HCT116 (cell line): ENCODE measurements at regions not wholly inside any gene's neighbourhood (a gene's known extent, or its start where the extent isn't known, plus 50 kb on each side); places are given as distances from the start of the nearest gene placed in this dataset.

Experiments
- ATAC-seq: fragments of 200-7000 bp; cut with Tn5 transposase; 2 replicates; pipeline ENCODE4 v1.9.1; 2020; ENCODE audit warnings: mild to moderate bottlenecking, moderate library complexity
- BruUV-seq: library from RNA; stranded (reverse); fragments of 400-500 nt; replicated peaks from 2 replicates; lab custom pipeline; 2021; lab: Mats Ljungman, UMichigan
- CTCF ChIA-PET: fragments of 300-600 bp; sonication (Branson Sonifier 250); formaldehyde crosslinking; loops from one replicate; lab custom pipeline; 2021; ENCODE audit warnings: antibody characterized with exemption; lab: Charles Lee
- POLR2A ChIA-PET: fragments of 300-600, 350-600 bp; sonication (Branson Sonifier 250); formaldehyde crosslinking; loops from one replicate; lab custom pipeline; 2021; ENCODE audit warnings: antibody characterized with exemption; lab: Charles Lee
- RAD21 ChIA-PET, 2 experiments: fragments of 300-600 bp; sonication (Branson Sonifier 250); formaldehyde crosslinking; loops; one replicate each; lab custom pipeline; 2023; ENCODE audit warnings: low total read pairs in 2 of 2; ENCODE audit not compliant: uncharacterized antibody in 2 of 2, unreplicated experiment in 2 of 2, low non-redundant PET in 1 of 2; lab: Charles Lee
- DNase-seq: peaks from one replicate; pipeline ENCODE4 v3.0.0-alpha.2; 2010; ENCODE audit warnings: low read depth, low spot score
- H2AFZ ChIP-seq: fragments of 200-600 bp; shearing (Covaris generic), sonication (generic); 2 replicates; pipeline ENCODE4 v1.6.1; 2017; ENCODE audit warnings: low read depth, mixed run types, mixed read lengths, antibody characterized with exemption, low read length; ENCODE audit not compliant: poor library complexity, severe bottlenecking
- H3K27ac ChIP-seq: 2 replicates; pipeline ENCODE4 v1.5.1; 2012; ENCODE audit warnings: low read depth, low read length
- H3K27me3 ChIP-seq: fragments of 200-600 bp; sonication (generic); 2 replicates; pipeline ENCODE4 v1.6.1; 2016; ENCODE audit warnings: mixed run types, low read length, mixed read lengths; ENCODE audit not compliant: insufficient read depth
- H3K36me3 ChIP-seq, 2 experiments: fragments of 200-500 bp in 1 of 2; fragments of 200-600 bp in 1 of 2; sonication (Bioruptor generic) in 1 of 2; sonication (generic) in 1 of 2; 2 replicates each; pipeline versions ENCODE4 v1.5.1 to v1.6.1; 2014 to 2016; ENCODE audit warnings: low read length in 2 of 2, inconsistent platforms in 1 of 2, mixed read lengths in 1 of 2, mixed run types in 1 of 2; ENCODE audit not compliant: insufficient read depth in 2 of 2, control insufficient read depth in 1 of 2
- H3K4me1 ChIP-seq, 2 experiments: fragments of 200-600 bp in 1 of 2; sonication (generic) in 1 of 2; 2 replicates each; pipeline versions ENCODE4 v1.5.1 to v1.6.1; 2012 to 2017; ENCODE audit warnings: low read length in 2 of 2, inconsistent platforms in 1 of 2, mild to moderate bottlenecking in 1 of 2, mixed read lengths in 1 of 2, mixed run types in 1 of 2, moderate library complexity in 1 of 2; ENCODE audit not compliant: insufficient read depth in 2 of 2, control insufficient read depth in 1 of 2
- H3K4me2 ChIP-seq: fragments of 200-600 bp; sonication (generic); 2 replicates; pipeline ENCODE4 v1.6.1; 2017; ENCODE audit warnings: mixed run types, low read length, mixed read lengths
- H3K4me3 ChIP-seq, 2 experiments: fragments of 200-600 bp in 1 of 2; sonication (generic) in 1 of 2; replicated peaks in 1 of 2; 2 replicates each; pipeline ENCODE4 v1.5.1; 2011 to 2016; ENCODE audit warnings: low read length in 2 of 2, control low read depth in 1 of 2, low read depth in 1 of 2, mild to moderate bottlenecking in 1 of 2, mixed read lengths in 1 of 2, mixed run types in 1 of 2
- H3K79me2 ChIP-seq: fragments of 200-600 bp; sonication (generic); 2 replicates; pipeline ENCODE4 v1.6.1; 2017; ENCODE audit warnings: mild to moderate bottlenecking, mixed run types, low read length, moderate library complexity, mixed read lengths; ENCODE audit not compliant: insufficient read depth
- H3K9ac ChIP-seq: fragments of 200-600 bp; sonication (generic); 2 replicates; pipeline ENCODE4 v1.6.1; 2016; ENCODE audit warnings: low read length, mixed read lengths
- H3K9me2 ChIP-seq: fragments of 200-600 bp; sonication (generic), shearing (Covaris generic); 2 replicates; pipeline ENCODE4 v1.6.1; 2017; ENCODE audit warnings: mixed run types, mild to moderate bottlenecking, moderate library complexity; ENCODE audit not compliant: insufficient read depth
- H3K9me3 ChIP-seq, 2 experiments: fragments of 200-500 bp in 1 of 2; fragments of 200-600 bp in 1 of 2; sonication (Bioruptor generic) in 1 of 2; sonication (generic) in 1 of 2; 2 replicates each; pipeline ENCODE4 v1.6.1; 2014 to 2017; ENCODE audit warnings: low read length in 2 of 2, mixed read lengths in 2 of 2, inconsistent platforms in 1 of 2, low read depth in 1 of 2, mild to moderate bottlenecking in 1 of 2, mixed run types in 1 of 2, moderate library complexity in 1 of 2; ENCODE audit not compliant: control insufficient read depth in 1 of 2, insufficient read depth in 1 of 2
- H4K20me1 ChIP-seq: fragments of 200-600 bp; sonication (generic), shearing (Covaris generic); 2 replicates; pipeline ENCODE4 v1.6.1; 2017; ENCODE audit warnings: mixed run types, mild to moderate bottlenecking, moderate library complexity; ENCODE audit not compliant: insufficient read depth
- CBX3 ChIP-seq: IDR thresholded peaks from 2 replicates; pipeline ENCODE4 v1.6.1; 2012; ENCODE audit warnings: low read depth
- CEBPB ChIP-seq: IDR thresholded peaks from 2 replicates; pipeline ENCODE4 v1.6.1; 2012; ENCODE audit warnings: low read depth
- CTCF ChIP-seq, 3 experiments: fragments of 200-600 bp in 1 of 3; sonication (generic) in 1 of 3; IDR thresholded peaks in 2 of 3; conservative IDR thresholded peaks in 1 of 3; 2 replicates each; pipeline ENCODE4 v1.5.1; 2012 to 2017; ENCODE audit warnings: low read depth in 2 of 3, low read length in 2 of 3, antibody characterized with exemption in 1 of 3, borderline replicate concordance in 1 of 3, control low read depth in 1 of 3, mild to moderate bottlenecking in 1 of 3, mixed read lengths in 1 of 3, mixed run types in 1 of 3, moderate library complexity in 1 of 3; ENCODE audit not compliant: insufficient read depth in 1 of 3
- EGR1 ChIP-seq: IDR thresholded peaks from 2 replicates; pipeline ENCODE4 v1.6.1; 2012; ENCODE audit warnings: low read depth
- ELF1 ChIP-seq: IDR thresholded peaks from 2 replicates; pipeline ENCODE4 v1.6.1; 2012; ENCODE audit warnings: low read depth, borderline replicate concordance
- EZH2 ChIP-seq: fragments of 200-600 bp; sonication (generic); IDR thresholded peaks from 2 replicates; pipeline ENCODE4 v1.6.1; 2017; ENCODE audit warnings: antibody characterized with exemption, mixed run types
- EZH2phosphoT487 ChIP-seq: fragments of 200-600 bp; IDR thresholded peaks from 2 replicates; pipeline ENCODE4 v1.6.1; 2018; ENCODE audit warnings: antibody characterized with exemption, borderline replicate concordance
- JUND ChIP-seq: IDR thresholded peaks from 2 replicates; pipeline ENCODE4 v1.6.1; 2012
- POLR2AphosphoS5 ChIP-seq: IDR thresholded peaks from 2 replicates; pipeline ENCODE4 v1.6.1; 2011; ENCODE audit warnings: mild to moderate bottlenecking, low read depth, low read length, moderate library complexity
- RAD21 ChIP-seq: IDR thresholded peaks from 2 replicates; pipeline ENCODE4 v1.6.1; 2012; ENCODE audit warnings: low read depth, mild to moderate bottlenecking
- REST ChIP-seq: IDR thresholded peaks from 2 replicates; pipeline ENCODE4 v1.6.1; 2012; ENCODE audit warnings: low read depth
- SIN3A ChIP-seq: IDR thresholded peaks from 2 replicates; pipeline ENCODE4 v1.6.1; 2012; ENCODE audit warnings: low read depth
- SP1 ChIP-seq: IDR thresholded peaks from 2 replicates; pipeline ENCODE4 v1.6.1; 2012; ENCODE audit warnings: low read depth
- SRF ChIP-seq: IDR thresholded peaks from 2 replicates; pipeline ENCODE4 v1.6.1; 2012; ENCODE audit warnings: low read depth
- YY1 ChIP-seq: IDR thresholded peaks from 2 replicates; pipeline ENCODE4 v1.6.1; 2011; ENCODE audit warnings: low read length, low read depth, moderate library complexity, mild to moderate bottlenecking; ENCODE audit not compliant: insufficient replicate concordance; ENCODE audit errors: extremely low read depth
- ZBTB33 ChIP-seq: IDR thresholded peaks from 2 replicates; pipeline ENCODE4 v1.6.1; 2011; ENCODE audit warnings: mild to moderate bottlenecking, low read length, moderate library complexity; ENCODE audit not compliant: insufficient replicate concordance; ENCODE audit errors: extremely low read depth
- ZNF274 ChIP-seq: fragments of 200-500 bp; sonication (Bioruptor generic); IDR thresholded peaks from 2 replicates; pipeline ENCODE4 v1.6.1; 2014; ENCODE audit warnings: mild to moderate bottlenecking, low read depth, low read length, inconsistent platforms
- intact Hi-C: fragments of 100-400 bp; cut with micrococcal nuclease; formaldehyde crosslinking; loops from 2 replicates; pipeline ENCODE4 v1.10.0; 2022

GRCh38 chr6:146893690-146894089 is 294.9 kb downstream of the ADGB start:
- TF ChIP-seq EZH2 (no peak), JUND (no peak), CTCF (IDR thresholded peaks at IDR 0.05 in 2 of 3, conservative IDR thresholded peaks at IDR 0.05 in 1 of 3; ENCODE audit: borderline replicate concordance in 1 of 3, insufficient read depth in 1 of 3, low read depth in 2 of 3, low read length in 2 of 3) (no peak), ZBTB33 (no peak), SP1 (no peak), REST (no peak), POLR2AphosphoS5 (no peak), RAD21 (no peak), ELF1 (no peak), YY1 (no peak), SRF (no peak), CBX3 (no peak), EGR1 (no peak), EZH2phosphoT487 (no peak), ZNF274 (no peak), SIN3A (no peak), CEBPB (no peak)
- no peak overlapping the region for H3K27ac ChIP-seq
- no TSS peak for BruUV-seq
- intact Hi-C loops = no loop called here
- H3K79me2 ChIP-seq = no peaks in the 10 kb centered on the region
- H3K4me1 ChIP-seq = no peaks in the 10 kb centered on the region
- no peak overlapping the region for H3K4me3 ChIP-seq
- no peaks in the 10 kb centered on the region for H3K36me3 ChIP-seq
- no peak for ATAC-seq
- H3K9me3 ChIP-seq = no peaks in the 10 kb centered on the region
- DNase-seq = no peak
- H3K9me2 ChIP-seq = 0 out of 2 replicates have a peak, but pooled peaks cover 4% of the 10 kb centered on the region
- H3K4me2 ChIP-seq = no peak overlapping the region
- H3K27me3 ChIP-seq = no peaks in the 10 kb centered on the region
- RAD21 ChIA-PET = no interaction called here
- H3K9ac ChIP-seq = no peak overlapping the region
- H2AFZ ChIP-seq = no peak overlapping the region
- H4K20me1 ChIP-seq = no peaks in the 10 kb centered on the region
- POLR2A ChIA-PET = no interaction called here
- CTCF ChIA-PET = no interaction called here
